Upper lobe of left lung (tissue), 6 donors: ENCODE measurements at regions not wholly inside any gene's neighbourhood (a gene's known extent, or its start where the extent isn't known, plus 50 kb on each side); places are given as distances from the start of the nearest gene placed in this dataset.

Source experiments
- ATAC-seq, 2 donors: fragments of 200-7000 bp; cut with Tn5 transposase; one replicate each; pipeline ENCODE4 v1.9.1; 2022; ENCODE audit warnings: mild to moderate bottlenecking in 2 of 2, moderate library complexity in 2 of 2; ENCODE audit not compliant: low FRiP score in 2 of 2
- DNase-seq, 2 donors: peaks; one replicate each; pipeline ENCODE4 v3.0.0-alpha.2; 2019 to 2020
- H3K27ac ChIP-seq, 4 donors: fragments of 200-600 bp; sonication (generic); one replicate each; pipeline ENCODE4 v1.5.1; 2016 to 2019
- H3K27me3 ChIP-seq, 4 donors: fragments of 200-600 bp; sonication (generic); one replicate each; pipeline ENCODE4 v1.5.1; 2017 to 2019
- H3K36me3 ChIP-seq, 4 donors: fragments of 200-600 bp; sonication (generic); one replicate each; pipeline ENCODE4 v1.5.1; 2016 to 2019
- H3K4me1 ChIP-seq, 4 donors: fragments of 200-600 bp; sonication (generic); one replicate each; pipeline ENCODE4 v1.5.1; 2018 to 2019
- H3K4me3 ChIP-seq, 4 donors: fragments of 200-600 bp; sonication (generic); one replicate each; pipeline ENCODE4 v1.5.1; 2017 to 2019; ENCODE audit warnings: mild to moderate bottlenecking in 2 of 4, moderate library complexity in 1 of 4
- H3K9me3 ChIP-seq, 4 donors: fragments of 200-600 bp; sonication (generic); one replicate each; pipeline ENCODE4 v1.5.1; 2018 to 2019
- CTCF ChIP-seq, 6 experiments: fragments of 450-650 bp in 4 of 6; fragments of 200-600 bp in 2 of 6; sonication (generic) in 2 of 6; IDR thresholded peaks; one replicate each; pipeline ENCODE4 v1.5.1; 2016 to 2019; ENCODE audit warnings: antibody characterized with exemption in 6 of 6
- EP300 ChIP-seq, 4 donors: sonication (generic); formaldehyde crosslinking; IDR thresholded peaks; one replicate each; pipeline ENCODE4 v1.5.1; 2017; ENCODE audit warnings: antibody characterized with exemption in 4 of 4, control low read depth in 2 of 4
- POLR2A ChIP-seq, 4 donors: fragments of 450-650 bp; IDR thresholded peaks; one replicate each; pipeline ENCODE4 v1.5.1; 2016 to 2017; ENCODE audit warnings: antibody characterized with exemption in 4 of 4, mild to moderate bottlenecking in 2 of 4
- POLR2AphosphoS5 ChIP-seq, 2 donors: sonication (generic); formaldehyde crosslinking; IDR thresholded peaks; one replicate each; pipeline ENCODE4 v1.5.1; 2017; ENCODE audit warnings: antibody characterized with exemption in 2 of 2
- WGBS, 2 donors: methylation state at CpG; one replicate each; pipeline ENCODE4 v1.1.5; 2017 to 2018; 5-methylcytosine and 5-hydroxymethylcytosine counted together
- donor health status: DM: no; HTN: no; CAD: no; lungs with moderate emphysema.
- donor health status: DM: no; HTN: yes; CAD: no; lungs with severe emphysema.

DNA sequence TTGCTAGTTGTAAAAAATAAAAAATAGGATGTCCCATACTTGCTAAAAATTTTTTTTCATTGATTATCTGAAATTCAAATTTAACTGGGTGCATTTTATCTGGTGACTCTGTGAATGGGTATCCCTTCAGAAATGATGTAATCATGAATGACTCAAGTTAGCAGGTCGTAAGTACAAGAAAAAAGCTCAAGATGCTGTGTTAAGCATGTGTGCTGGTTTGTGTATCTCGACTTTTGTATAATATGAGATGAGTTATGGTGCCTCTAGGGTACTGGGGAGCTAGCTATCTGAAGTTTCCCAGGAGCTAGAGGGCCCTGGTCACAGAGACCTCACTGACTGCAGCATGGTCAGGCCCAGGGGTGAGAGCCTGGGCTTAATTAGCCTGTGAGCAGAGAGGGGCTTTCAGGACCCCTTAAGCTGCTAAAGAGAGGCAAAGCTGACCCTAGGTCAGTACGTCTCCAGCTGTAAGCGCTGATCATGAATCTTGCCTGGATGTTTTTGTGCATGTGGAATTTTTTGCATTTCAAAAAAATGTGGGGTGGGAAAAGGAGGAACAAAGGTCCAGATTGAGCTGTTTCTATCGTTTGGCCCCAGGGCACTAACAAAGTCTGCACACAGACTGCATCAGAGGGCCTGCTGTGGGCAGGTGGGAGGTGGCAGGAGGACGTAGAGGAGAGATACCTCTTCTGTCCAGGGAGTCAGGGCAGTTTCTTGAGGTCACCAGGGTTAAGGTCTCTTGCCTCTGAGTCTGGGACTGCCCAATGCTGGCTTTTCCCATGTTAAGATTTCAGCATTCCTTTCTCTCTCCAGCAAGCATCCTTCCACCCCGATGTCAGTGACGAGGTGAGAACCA, 233.2 kb upstream of the TPM1 start:
- Histone ChIP-seq H3K9me3 (no peaks in the 10 kb centered on the region), H3K27me3 (no peaks in the 10 kb centered on the region), H3K4me1 (no peaks in the 10 kb centered on the region), H3K36me3 (no peaks in the 10 kb centered on the region), H3K27ac (no peak overlapping the region), H3K4me3 (no peak overlapping the region)
- ATAC-seq = no peak
- 83 to 85% methylated on average over 8 of the region's 8 CpGs for WGBS, 2 donors
- TF ChIP-seq CTCF (IDR thresholded peaks at IDR 0.05) = no peak
- no peak for TF ChIP-seq POLR2AphosphoS5 (IDR thresholded peaks at IDR 0.05)
- TF ChIP-seq POLR2A (IDR thresholded peaks at IDR 0.05) = no peak
- TF ChIP-seq EP300 (IDR thresholded peaks at IDR 0.05) = no peak
- no peak for DNase-seq

- Histone ChIP-seq H3K36me3 (no peaks in the 10 kb centered on the region), H3K27me3 (no peaks in the 10 kb centered on the region), H3K9me3 (no peaks in the 10 kb centered on the region), H3K4me1 (no peaks in the 10 kb centered on the region), H3K27ac (no peak overlapping the region), H3K4me3 (no peak overlapping the region)
- no peak for DNase-seq
- no peak for TF ChIP-seq POLR2A (IDR thresholded peaks at IDR 0.05)
- TF ChIP-seq CTCF (IDR thresholded peaks at IDR 0.05) = no peak
- no peak for TF ChIP-seq POLR2AphosphoS5 (IDR thresholded peaks at IDR 0.05)
- no peak for TF ChIP-seq EP300 (IDR thresholded peaks at IDR 0.05)
- WGBS, 2 donors = 94 to 98% methylated on average over 8 of the region's 8 CpGs
- no peak for ATAC-seq
Measured at GRCh38 chr15:62809968-62810260, 232.6 kb upstream of the TPM1 start.

- no peak overlapping the region for H3K27ac ChIP-seq
- TF ChIP-seq EP300 (IDR thresholded peaks at IDR 0.05) (no peak), POLR2AphosphoS5 (IDR thresholded peaks at IDR 0.05) (no peak), POLR2A (IDR thresholded peaks at IDR 0.05) (no peak), CTCF (IDR thresholded peaks at IDR 0.05) (no peak)
- no peaks in the 10 kb centered on the region for H3K9me3 ChIP-seq
- DNase-seq = peak in 1 of 2 donors; percentile 27
- H3K4me3 ChIP-seq = no peak overlapping the region
- 87 to 89% methylated on average over 7 of the region's 7 CpGs for WGBS, 2 donors
- no peak for ATAC-seq
- H3K27me3 ChIP-seq = no peaks in the 10 kb centered on the region
- no peaks in the 10 kb centered on the region for H3K4me1 ChIP-seq
- no peaks in the 10 kb centered on the region for H3K36me3 ChIP-seq
Measured at GRCh38 chr15:62812515-62812835, 230.1 kb upstream of the TPM1 start.

- WGBS, 2 donors = 57 to 65% methylated on average over 4 of the region's 4 CpGs
- DNase-seq = no peak
- H3K4me1 ChIP-seq = no peaks in the 10 kb centered on the region
- H3K27me3 ChIP-seq = no peaks in the 10 kb centered on the region
- H3K27ac ChIP-seq = no peak overlapping the region
- ATAC-seq = no peak
- H3K9me3 ChIP-seq = no peaks in the 10 kb centered on the region
- TF ChIP-seq POLR2A (IDR thresholded peaks at IDR 0.05) (no peak), POLR2AphosphoS5 (IDR thresholded peaks at IDR 0.05) (no peak), CTCF (IDR thresholded peaks at IDR 0.05) (no peak), EP300 (IDR thresholded peaks at IDR 0.05) (no peak)
- H3K4me3 ChIP-seq = no peak overlapping the region
- no peaks in the 10 kb centered on the region for H3K36me3 ChIP-seq
Measured at GRCh38 chr15:62816342-62817069, 226.0 kb upstream of the TPM1 start.
